Panc1 (cell line): ENCODE measurements at regions not wholly inside any gene's neighbourhood (a gene's known extent, or its start where the extent isn't known, plus 50 kb on each side); places are given as distances from the start of the nearest gene placed in this dataset.

ENCODE experiments used
- CTCF ChIP-seq: fragments of 450-650 bp; IDR thresholded peaks from 2 replicates; pipeline ENCODE4 v1.5.1; 2017; ENCODE audit warnings: mild to moderate bottlenecking
- POLR2AphosphoS5 ChIP-seq: IDR thresholded peaks from 2 replicates; pipeline ENCODE4 v1.6.1; 2012; ENCODE audit warnings: mild to moderate bottlenecking, low read depth, low read length, moderate library complexity
- REST ChIP-seq, 2 experiments: IDR thresholded peaks; 2 replicates each; pipeline ENCODE4 v1.6.1; 2011 to 2012; ENCODE audit warnings: low read depth in 2 of 2, control low read depth in 1 of 2, low read length in 1 of 2, mild to moderate bottlenecking in 1 of 2, moderate library complexity in 1 of 2; ENCODE audit not compliant: insufficient read depth in 1 of 2
- TCF7L2 ChIP-seq: IDR thresholded peaks from 2 replicates; pipeline ENCODE4 v1.6.1; 2011; ENCODE audit warnings: mild to moderate bottlenecking, low read depth, low read length, inconsistent platforms

GRCh38 chr2:128608921-128609880 is 290.5 kb upstream of the HS6ST1 start:
- TF ChIP-seq CTCF (no peak), REST (IDR thresholded peaks at IDR 0.05; ENCODE audit: insufficient read depth in 1 of 2, low read depth in 2 of 2, low read length in 1 of 2) (no peak), POLR2AphosphoS5 (no peak), TCF7L2 (no peak)
